ENCODE measurements at regions not wholly inside any gene's neighbourhood (a gene's known extent, or its start where the extent isn't known, plus 50 kb on each side); places are given as distances from the start of the nearest gene placed in this dataset.

- no peaks in the 10 kb centered on the region for H3K27me3 ChIP-seq
- no peak overlapping the region for H3K4me3 ChIP-seq
- no peaks in the 10 kb centered on the region for H3K36me3 ChIP-seq
- TF ChIP-seq POLR2A (IDR thresholded peaks at IDR 0.05) (no peak), POLR2AphosphoS5 (IDR thresholded peaks at IDR 0.05) (no peak)
- TF ChIP-seq, protein P1, sequence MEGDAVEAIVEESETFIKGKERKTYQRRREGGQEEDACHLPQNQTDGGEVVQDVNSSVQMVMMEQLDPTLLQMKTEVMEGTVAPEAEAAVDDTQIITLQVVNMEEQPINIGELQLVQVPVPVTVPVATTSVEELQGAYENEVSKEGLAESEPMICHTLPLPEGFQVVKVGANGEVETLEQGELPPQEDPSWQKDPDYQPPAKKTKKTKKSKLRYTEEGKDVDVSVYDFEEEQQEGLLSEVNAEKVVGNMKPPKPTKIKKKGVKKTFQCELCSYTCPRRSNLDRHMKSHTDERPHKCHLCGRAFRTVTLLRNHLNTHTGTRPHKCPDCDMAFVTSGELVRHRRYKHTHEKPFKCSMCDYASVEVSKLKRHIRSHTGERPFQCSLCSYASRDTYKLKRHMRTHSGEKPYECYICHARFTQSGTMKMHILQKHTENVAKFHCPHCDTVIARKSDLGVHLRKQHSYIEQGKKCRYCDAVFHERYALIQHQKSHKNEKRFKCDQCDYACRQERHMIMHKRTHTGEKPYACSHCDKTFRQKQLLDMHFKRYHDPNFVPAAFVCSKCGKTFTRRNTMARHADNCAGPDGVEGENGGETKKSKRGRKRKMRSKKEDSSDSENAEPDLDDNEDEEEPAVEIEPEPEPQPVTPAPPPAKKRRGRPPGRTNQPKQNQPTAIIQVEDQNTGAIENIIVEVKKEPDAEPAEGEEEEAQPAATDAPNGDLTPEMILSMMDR (IDR thresholded peaks at IDR 0.05): no peak
- peaks cover 0 to 4% of the 10 kb centered on the region in 2 donors for H3K9me3 ChIP-seq
- no peaks in the 10 kb centered on the region for H3K4me1 ChIP-seq
- no peak overlapping the region for H3K27ac ChIP-seq
- intact Hi-C loops (cut with DNase I; ENCODE audit: low total_unique reads): no loop called here
- DNase-seq (ENCODE audit: low spot score in 2 of 2): no peak
Observed at GRCh38 chr5:175129121-175129520, 314.9 kb downstream of the DRD1 start.

DNA sequence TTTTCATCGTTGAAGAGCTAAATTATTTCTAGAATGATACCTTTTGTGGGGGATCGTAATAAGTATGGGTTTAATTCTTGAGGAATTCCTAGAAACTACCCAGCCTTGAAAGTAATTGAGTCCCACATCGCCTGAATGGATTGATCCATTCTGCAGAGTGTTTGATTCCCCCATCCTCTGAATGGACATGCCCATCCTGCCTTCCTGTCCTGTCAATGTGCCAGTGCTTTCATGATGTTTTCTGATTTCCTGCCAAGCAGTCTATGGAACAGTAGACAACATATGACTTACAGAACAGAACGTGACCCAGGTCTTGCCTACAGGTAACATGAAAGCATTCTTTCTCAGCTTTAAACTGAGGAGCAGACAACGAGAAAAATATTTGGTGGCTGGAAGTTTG, 319.2 kb downstream of the DRD1 start:
- DNase-seq (ENCODE audit: low spot score in 2 of 2): no peak
- Histone ChIP-seq H3K27ac (no peak overlapping the region), H3K4me1 (no peaks in the 10 kb centered on the region), H3K36me3 (no peaks in the 10 kb centered on the region), H3K27me3 (no peaks in the 10 kb centered on the region), H3K4me3 (no peak overlapping the region), H3K9me3 (peaks cover 0 to 4% of the 10 kb centered on the region in 2 donors)
- intact Hi-C loops (cut with DNase I; ENCODE audit: low total_unique reads): no loop called here
- TF ChIP-seq POLR2A (IDR thresholded peaks at IDR 0.05) (no peak), POLR2AphosphoS5 (IDR thresholded peaks at IDR 0.05) (no peak)
- TF ChIP-seq, protein P1 (IDR thresholded peaks at IDR 0.05): no peak

DNA sequence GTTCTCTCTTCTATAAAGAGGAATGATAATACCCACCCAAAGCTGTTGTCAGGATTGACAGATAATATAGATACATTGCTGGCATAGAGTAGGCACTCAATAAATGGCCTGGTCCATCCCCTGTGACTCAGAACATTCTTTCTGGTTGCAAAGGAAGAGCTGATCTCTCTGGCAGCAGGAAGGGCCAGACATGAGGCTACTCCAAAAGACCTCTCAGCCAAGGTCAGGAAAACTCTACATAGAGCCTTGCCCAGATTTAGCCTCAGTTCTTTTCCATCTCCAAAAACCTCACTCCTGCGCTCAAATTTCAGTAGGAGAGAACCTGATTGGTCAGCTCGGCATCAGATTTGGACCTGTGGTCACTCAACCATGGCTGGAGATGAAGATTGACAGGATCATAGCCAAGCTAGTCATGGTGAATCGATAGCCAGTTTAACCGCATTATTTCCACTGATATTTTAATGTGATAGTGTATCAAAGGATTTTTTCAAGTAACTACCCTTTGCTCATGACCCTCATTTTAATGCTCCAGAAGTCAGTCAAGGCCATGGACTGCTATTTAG, 319.6 kb downstream of the DRD1 start:
- intact Hi-C loops (cut with DNase I; ENCODE audit: low total_unique reads): no loop called here
- Histone ChIP-seq H3K4me3 (no peak overlapping the region), H3K9me3 (peaks cover 0 to 4% of the 10 kb centered on the region in 2 donors), H3K27ac (no peak overlapping the region), H3K27me3 (no peaks in the 10 kb centered on the region), H3K4me1 (no peaks in the 10 kb centered on the region), H3K36me3 (no peaks in the 10 kb centered on the region)
- TF ChIP-seq POLR2A (IDR thresholded peaks at IDR 0.05) (no peak), POLR2AphosphoS5 (IDR thresholded peaks at IDR 0.05) (no peak)
- TF ChIP-seq, protein P1 (IDR thresholded peaks at IDR 0.05): no peak
- DNase-seq (ENCODE audit: low spot score in 2 of 2): no peak

- no peak for DNase-seq (ENCODE audit: low spot score in 2 of 2)
- Histone ChIP-seq H3K4me3 (no peak overlapping the region), H3K4me1 (no peaks in the 10 kb centered on the region), H3K27ac (no peak overlapping the region), H3K36me3 (no peaks in the 10 kb centered on the region), H3K9me3 (peaks cover 0 to 4% of the 10 kb centered on the region in 2 donors), H3K27me3 (no peaks in the 10 kb centered on the region)
- intact Hi-C loops (cut with DNase I; ENCODE audit: low total_unique reads): no loop called here
- TF ChIP-seq, protein P1 (IDR thresholded peaks at IDR 0.05): no peak
- TF ChIP-seq POLR2A (IDR thresholded peaks at IDR 0.05) (no peak), POLR2AphosphoS5 (IDR thresholded peaks at IDR 0.05) (no peak)
Observed at GRCh38 chr5:175123542-175123941, 320.4 kb downstream of the DRD1 start.

DNA sequence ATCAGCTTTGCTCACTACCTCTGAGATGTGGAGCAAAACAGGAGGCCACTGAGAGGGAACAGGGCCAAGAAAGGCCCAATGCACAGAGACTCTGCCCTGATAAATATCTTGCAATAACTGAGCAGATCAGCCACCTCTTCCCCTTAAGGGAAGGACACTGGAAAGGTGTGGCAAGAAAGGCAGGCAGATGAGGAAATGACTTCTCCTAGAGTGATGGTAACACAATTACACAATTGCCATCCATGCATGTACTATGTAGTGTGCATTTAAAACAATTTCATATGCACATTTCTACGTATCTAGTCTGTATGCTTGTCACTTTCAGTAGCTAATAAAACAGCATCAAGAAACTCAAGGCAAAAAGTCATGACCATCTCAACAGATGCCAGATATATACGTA, 322.5 kb downstream of the DRD1 start:
- H3K36me3 ChIP-seq: no peaks in the 10 kb centered on the region
- no peaks in the 10 kb centered on the region for H3K27me3 ChIP-seq
- no peaks in the 10 kb centered on the region for H3K9me3 ChIP-seq
- H3K4me1 ChIP-seq: no peaks in the 10 kb centered on the region
- intact Hi-C loops (cut with DNase I; ENCODE audit: low total_unique reads): no loop called here
- no peak for DNase-seq (ENCODE audit: low spot score in 2 of 2)
- no peak overlapping the region for H3K27ac ChIP-seq
- H3K4me3 ChIP-seq: no peak overlapping the region
- TF ChIP-seq, protein P1 (IDR thresholded peaks at IDR 0.05): no peak
- TF ChIP-seq POLR2A (IDR thresholded peaks at IDR 0.05): no peak
- no peak for TF ChIP-seq POLR2AphosphoS5 (IDR thresholded peaks at IDR 0.05)

Data from breast epithelium (tissue), 4 donors.